Peyer's patch (tissue), 4 donors: ENCODE measurements at regions not wholly inside any gene's neighbourhood (a gene's known extent, or its start where the extent isn't known, plus 50 kb on each side); places are given as distances from the start of the nearest gene placed in this dataset.

Experiments
- CTCF ChIP-seq, 6 experiments: fragments of 450-650 bp in 4 of 6; fragments of 200-600 bp in 2 of 6; sonication (generic) in 1 of 6; IDR thresholded peaks; one replicate each; pipeline ENCODE4 v1.5.1; 2017 to 2019; ENCODE audit warnings: antibody characterized with exemption in 6 of 6, mild to moderate bottlenecking in 3 of 6, moderate library complexity in 1 of 6
- POLR2A ChIP-seq, 2 donors: fragments of 450-650 bp; IDR thresholded peaks; one replicate each; pipeline ENCODE4 v1.5.1; 2017; ENCODE audit warnings: antibody characterized with exemption in 2 of 2, mild to moderate bottlenecking in 2 of 2, moderate library complexity in 2 of 2

- TF ChIP-seq CTCF (IDR thresholded peaks at IDR 0.05) (no peak), POLR2A (IDR thresholded peaks at IDR 0.05) (no peak)
Observed at GRCh38 chr7:86964973-86965726, 94.3 kb downstream of the ELAPOR2 start.
